ENCODE measurements at regions not wholly inside any gene's neighbourhood (a gene's known extent, or its start where the extent isn't known, plus 50 kb on each side); places are given as distances from the start of the nearest gene placed in this dataset.

DNA sequence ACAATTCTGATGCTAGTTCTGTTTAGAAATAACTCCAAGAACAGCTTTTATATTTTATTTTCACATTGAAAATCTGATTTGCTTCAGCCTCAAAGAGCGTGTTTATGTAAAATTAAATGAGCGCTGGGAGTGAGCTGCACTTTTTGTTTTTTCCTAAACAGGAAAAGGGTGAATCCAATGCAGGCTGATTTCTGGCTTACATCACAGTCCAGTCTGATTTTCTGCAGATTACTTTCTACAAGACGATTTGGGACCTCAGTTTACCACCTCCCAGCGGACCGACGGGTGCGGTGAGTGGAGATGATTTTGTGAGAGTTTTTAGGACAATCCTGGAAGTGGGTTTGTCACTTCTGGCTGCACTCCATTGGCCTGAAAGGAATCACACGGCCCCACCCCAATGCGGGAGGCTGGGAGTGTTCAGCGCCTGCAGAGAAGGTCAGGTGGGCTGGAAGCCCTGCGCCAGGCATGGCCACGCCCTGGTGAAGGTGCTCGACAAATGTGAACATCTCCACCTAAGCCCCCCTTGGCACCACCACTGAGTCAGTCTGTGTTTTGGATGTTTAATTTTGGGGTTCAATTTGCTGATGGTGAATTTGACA, 90.1 kb downstream of the ANKRD10 start:
- TF ChIP-seq POLR2AphosphoS5 (IDR thresholded peaks at IDR 0.05) (no peak), POLR2A (IDR thresholded peaks at IDR 0.05) (no peak)
- TF ChIP-seq, protein P1, sequence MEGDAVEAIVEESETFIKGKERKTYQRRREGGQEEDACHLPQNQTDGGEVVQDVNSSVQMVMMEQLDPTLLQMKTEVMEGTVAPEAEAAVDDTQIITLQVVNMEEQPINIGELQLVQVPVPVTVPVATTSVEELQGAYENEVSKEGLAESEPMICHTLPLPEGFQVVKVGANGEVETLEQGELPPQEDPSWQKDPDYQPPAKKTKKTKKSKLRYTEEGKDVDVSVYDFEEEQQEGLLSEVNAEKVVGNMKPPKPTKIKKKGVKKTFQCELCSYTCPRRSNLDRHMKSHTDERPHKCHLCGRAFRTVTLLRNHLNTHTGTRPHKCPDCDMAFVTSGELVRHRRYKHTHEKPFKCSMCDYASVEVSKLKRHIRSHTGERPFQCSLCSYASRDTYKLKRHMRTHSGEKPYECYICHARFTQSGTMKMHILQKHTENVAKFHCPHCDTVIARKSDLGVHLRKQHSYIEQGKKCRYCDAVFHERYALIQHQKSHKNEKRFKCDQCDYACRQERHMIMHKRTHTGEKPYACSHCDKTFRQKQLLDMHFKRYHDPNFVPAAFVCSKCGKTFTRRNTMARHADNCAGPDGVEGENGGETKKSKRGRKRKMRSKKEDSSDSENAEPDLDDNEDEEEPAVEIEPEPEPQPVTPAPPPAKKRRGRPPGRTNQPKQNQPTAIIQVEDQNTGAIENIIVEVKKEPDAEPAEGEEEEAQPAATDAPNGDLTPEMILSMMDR (IDR thresholded peaks at IDR 0.05), result no peak
- no peaks in the 10 kb centered on the region for H3K9me3 ChIP-seq
- intact Hi-C loops (cut with DNase I; ENCODE audit: low total_unique reads), result no loop called here
- no peaks in the 10 kb centered on the region for H3K36me3 ChIP-seq
- no peak for DNase-seq (ENCODE audit: low spot score in 2 of 2)
- no peak overlapping the region for H3K4me3 ChIP-seq
- no peak overlapping the region for H3K27ac ChIP-seq
- no peaks in the 10 kb centered on the region for H3K4me1 ChIP-seq
- H3K27me3 ChIP-seq, result no peaks in the 10 kb centered on the region

DNA sequence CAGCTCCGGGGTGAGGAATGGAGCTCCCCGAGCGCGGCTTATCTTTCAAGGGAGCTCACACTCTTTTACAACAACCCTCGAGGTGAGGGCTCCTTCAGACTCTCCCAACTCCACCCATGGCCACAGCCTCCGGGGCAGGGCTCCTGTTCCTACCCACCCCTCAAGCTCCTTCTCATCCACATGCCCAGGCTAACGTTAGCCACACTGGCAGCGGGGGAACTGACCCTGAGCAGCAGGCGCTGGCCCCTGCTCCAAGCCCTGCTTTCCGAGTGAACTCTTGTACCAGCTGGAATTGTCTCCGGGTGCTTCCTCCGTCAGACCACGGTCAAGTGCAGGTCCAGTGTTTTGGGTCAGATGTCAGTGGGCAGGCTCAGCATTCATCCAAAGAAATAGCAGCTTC, 89.4 kb downstream of the ANKRD10 start:
- no peak for DNase-seq (ENCODE audit: low spot score in 2 of 2)
- Histone ChIP-seq H3K27ac (no peak overlapping the region), H3K4me3 (no peak overlapping the region), H3K9me3 (no peaks in the 10 kb centered on the region), H3K27me3 (no peaks in the 10 kb centered on the region), H3K36me3 (no peaks in the 10 kb centered on the region), H3K4me1 (no peaks in the 10 kb centered on the region)
- intact Hi-C loops (cut with DNase I; ENCODE audit: low total_unique reads), result no loop called here
- TF ChIP-seq, protein P1 (IDR thresholded peaks at IDR 0.05), result no peak
- TF ChIP-seq POLR2AphosphoS5 (IDR thresholded peaks at IDR 0.05), result no peak
- no peak for TF ChIP-seq POLR2A (IDR thresholded peaks at IDR 0.05)

DNA sequence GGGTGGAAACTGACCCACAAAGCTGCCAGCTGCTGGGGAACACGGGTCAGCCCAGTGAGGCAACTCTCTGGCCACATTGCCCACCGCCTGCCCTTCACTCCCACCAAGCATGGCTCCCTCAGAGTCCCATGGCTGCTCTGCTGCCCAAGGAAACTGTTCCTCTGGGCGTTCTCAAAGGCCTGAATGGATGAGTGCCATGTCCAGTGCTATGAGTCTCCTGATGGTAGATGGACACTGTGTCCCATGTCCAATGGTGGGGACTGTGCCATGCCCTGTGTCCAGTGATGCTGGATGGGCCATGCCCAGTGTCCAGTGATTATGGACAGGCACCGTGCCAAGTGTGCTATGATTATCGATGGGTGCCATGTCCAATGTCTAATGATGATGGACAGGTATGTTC, 88.8 kb downstream of the ANKRD10 start:
- Histone ChIP-seq H3K27me3 (no peaks in the 10 kb centered on the region), H3K4me3 (no peak overlapping the region), H3K36me3 (no peaks in the 10 kb centered on the region), H3K27ac (no peak overlapping the region), H3K4me1 (no peaks in the 10 kb centered on the region), H3K9me3 (no peaks in the 10 kb centered on the region)
- no peak for DNase-seq (ENCODE audit: low spot score in 2 of 2)
- intact Hi-C loops (cut with DNase I; ENCODE audit: low total_unique reads), result no loop called here
- no peak for TF ChIP-seq POLR2AphosphoS5 (IDR thresholded peaks at IDR 0.05)
- TF ChIP-seq POLR2A (IDR thresholded peaks at IDR 0.05), result no peak
- TF ChIP-seq, protein P1 (IDR thresholded peaks at IDR 0.05), result no peak

DNA sequence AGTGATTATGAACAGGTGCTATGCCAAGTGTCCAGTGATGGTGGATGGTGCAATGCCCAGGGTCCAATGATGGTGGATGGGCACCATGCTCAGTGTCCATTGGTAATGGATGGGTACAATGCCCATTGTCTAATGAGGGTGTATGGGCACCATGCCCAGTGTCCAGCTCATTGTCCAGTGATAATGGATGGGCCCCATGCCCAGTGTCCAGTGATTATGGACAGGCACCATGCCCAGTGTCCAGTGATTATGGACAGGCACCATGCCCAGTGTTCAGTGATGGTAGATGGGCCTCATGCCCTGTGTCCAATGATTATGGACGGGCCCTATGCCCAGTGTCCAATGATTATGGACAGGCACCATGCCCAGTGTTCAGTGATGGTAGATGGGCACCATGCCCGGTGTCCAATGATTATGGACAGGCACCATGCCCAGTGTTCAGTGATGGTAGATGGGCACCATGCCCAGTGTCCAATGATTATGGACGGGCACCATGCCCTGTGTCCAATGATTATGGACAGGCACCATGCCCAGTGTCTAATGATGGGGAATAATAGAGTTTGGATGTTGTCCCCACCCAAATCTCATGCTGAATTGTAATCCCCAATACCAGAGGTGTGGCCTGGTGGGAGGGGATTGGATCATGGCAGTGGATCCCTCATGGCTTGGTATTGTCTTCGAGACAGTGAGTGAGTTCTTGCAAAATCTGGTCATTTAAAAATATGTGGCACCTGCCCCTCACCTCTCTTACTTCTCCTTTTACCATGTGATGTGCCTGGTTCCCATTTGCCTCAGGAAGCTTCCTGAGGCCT, 87.8 kb downstream of the ANKRD10 start:
- H3K27me3 ChIP-seq, result no peaks in the 10 kb centered on the region
- H3K9me3 ChIP-seq, result no peaks in the 10 kb centered on the region
- H3K4me3 ChIP-seq, result no peak overlapping the region
- TF ChIP-seq POLR2A (IDR thresholded peaks at IDR 0.05) (no peak), POLR2AphosphoS5 (IDR thresholded peaks at IDR 0.05) (no peak)
- TF ChIP-seq, protein P1 (IDR thresholded peaks at IDR 0.05), result no peak
- DNase-seq (ENCODE audit: low spot score in 2 of 2), result no peak
- H3K36me3 ChIP-seq, result no peaks in the 10 kb centered on the region
- H3K4me1 ChIP-seq, result no peaks in the 10 kb centered on the region
- intact Hi-C loops (cut with DNase I; ENCODE audit: low total_unique reads), result no loop called here
- no peak overlapping the region for H3K27ac ChIP-seq
